NCI-H82 treated with DMSO at 0.1 percent for 48 hours (cell line): ENCODE measurements at regions not wholly inside any gene's neighbourhood (a gene's known extent, or its start where the extent isn't known, plus 50 kb on each side); places are given as distances from the start of the nearest gene placed in this dataset.

Source experiments
- DNase-seq: peaks from one replicate; lab custom pipeline; 2025; ENCODE audit not compliant: unreplicated experiment; lab: John Stamatoyannopoulos, UW

- no peak for DNase-seq
Measured at GRCh38 chr9:89892920-89893319, 288.1 kb downstream of the GADD45G start.

GRCh38 chr9:89893886-89894285 lies 289.1 kb downstream of the GADD45G start:
- no peak for DNase-seq

- no peak for DNase-seq
Measured at GRCh38 chr9:89896806-89897340, 292.1 kb downstream of the GADD45G start.

GRCh38 chr9:89899573-89899972 lies 294.8 kb downstream of the GADD45G start:
- DNase-seq: no peak

- DNase-seq: no peak
Measured at GRCh38 chr9:89901920-89902319, 297.1 kb downstream of the GADD45G start.

- no peak for DNase-seq
Measured at GRCh38 chr9:89902450-89903140, 297.8 kb downstream of the GADD45G start.

GRCh38 chr9:89903141-89903475 lies 298.3 kb downstream of the GADD45G start:
- DNase-seq: no peak

- DNase-seq: no peak
Measured at GRCh38 chr9:89905606-89906338, 301.0 kb downstream of the GADD45G start.

GRCh38 chr9:89911721-89912604 lies 307.2 kb downstream of the GADD45G start:
- DNase-seq: no peak

- no peak for DNase-seq
Measured at GRCh38 chr9:89912605-89912953, 307.8 kb downstream of the GADD45G start.

- no peak for DNase-seq
Measured at GRCh38 chr9:89915187-89915586, 310.4 kb downstream of the GADD45G start.

GRCh38 chr9:89916001-89916597 lies 311.3 kb downstream of the GADD45G start:
- DNase-seq: no peak

GRCh38 chr9:89917861-89918260 lies 313.0 kb downstream of the GADD45G start:
- DNase-seq: no peak

- DNase-seq: no peak
Measured at GRCh38 chr9:89919171-89919681, 314.4 kb downstream of the GADD45G start.

- DNase-seq: no peak
Measured at GRCh38 chr9:89920131-89920530, 315.3 kb downstream of the GADD45G start.

GRCh38 chr9:89920951-89921350 lies 316.1 kb downstream of the GADD45G start:
- DNase-seq: no peak

GRCh38 chr9:89922099-89922498 lies 317.3 kb downstream of the GADD45G start:
- peak; percentile 43 for DNase-seq

GRCh38 chr9:89923174-89923573 lies 318.4 kb downstream of the GADD45G start:
- DNase-seq: no peak

- no peak for DNase-seq
Measured at GRCh38 chr9:89923961-89924504, 319.2 kb downstream of the GADD45G start.

GRCh38 chr9:89924611-89925010 lies 319.8 kb downstream of the GADD45G start:
- DNase-seq: no peak

GRCh38 chr9:89926167-89926566 lies 321.4 kb downstream of the GADD45G start:
- DNase-seq: no peak
